ENCODE measurements at regions not wholly inside any gene's neighbourhood (a gene's known extent, or its start where the extent isn't known, plus 50 kb on each side); places are given as distances from the start of the nearest gene placed in this dataset.
"Not testable (repeated sequence)": the region's sequence is repeated elsewhere in the genome, so short reads cannot be mapped to it uniquely, and the experiment has no call there.

GRCh38 chrX:75638332-75638731, 115.5 kb upstream of the ZDHHC15 start:
- intact Hi-C loops (cut with DNase I), result no loop called here
- no peak for ATAC-seq

GRCh38 chrX:75625232-75625631, 102.4 kb upstream of the ZDHHC15 start:
- TF ChIP-seq CTCF (IDR thresholded peaks at IDR 0.05), result no peak
- no peak overlapping the region for H3K4me3 ChIP-seq
- H3K27me3 ChIP-seq, result no peaks in the 10 kb centered on the region
- no peaks in the 10 kb centered on the region for H3K4me1 ChIP-seq
- DNase-seq (no peak), ATAC-seq (no peak)
- no peaks in the 10 kb centered on the region for H3K36me3 ChIP-seq
- no peak overlapping the region for H3K27ac ChIP-seq
- peaks cover 0 to 2% of the 10 kb centered on the region in 2 donors for H3K9me3 ChIP-seq
- intact Hi-C loops (cut with DNase I), result no loop called here

More at GRCh38 chrX:75638332-75638731, 115.5 kb upstream of the ZDHHC15 start:
- H3K36me3 ChIP-seq, result no peaks in the 10 kb centered on the region
- no peak for TF ChIP-seq CTCF (IDR thresholded peaks at IDR 0.05)
- peaks cover 0 to 12% of the 10 kb centered on the region in 2 donors for H3K9me3 ChIP-seq
- no peaks in the 10 kb centered on the region for H3K4me1 ChIP-seq
- H3K4me3 ChIP-seq, result no peak overlapping the region
- H3K27ac ChIP-seq, result no peak overlapping the region
- DNase-seq, result no peak
- no peaks in the 10 kb centered on the region for H3K27me3 ChIP-seq

GRCh38 chrX:75623535-75623934, 100.7 kb upstream of the ZDHHC15 start:
- no peaks in the 10 kb centered on the region for H3K36me3 ChIP-seq
- H3K9me3 ChIP-seq, result peaks cover 0 to 2% of the 10 kb centered on the region in 2 donors
- no peaks in the 10 kb centered on the region for H3K4me1 ChIP-seq
- no peak overlapping the region for H3K27ac ChIP-seq
- no peak for DNase-seq
- no peak for TF ChIP-seq CTCF (IDR thresholded peaks at IDR 0.05)
- H3K27me3 ChIP-seq, result no peaks in the 10 kb centered on the region
- ATAC-seq, result no peak
- intact Hi-C loops (cut with DNase I), result no loop called here
- H3K4me3 ChIP-seq, result no peak overlapping the region

- H3K27me3 ChIP-seq, result no peaks in the 10 kb centered on the region
- H3K4me3 ChIP-seq, result no peak overlapping the region
- H3K27ac ChIP-seq, result no peak overlapping the region
- DNase-seq, result no peak
- no peaks in the 10 kb centered on the region for H3K4me1 ChIP-seq
- TF ChIP-seq CTCF (IDR thresholded peaks at IDR 0.05), result no peak
- no peaks in the 10 kb centered on the region for H3K36me3 ChIP-seq
- no peaks in the 10 kb centered on the region for H3K9me3 ChIP-seq
- intact Hi-C loops (cut with DNase I), result no loop called here
- no peak for ATAC-seq
These were observed 86.6 kb upstream of the ZDHHC15 start for GRCh38 chrX:75609406-75609805.

GRCh38 chrX:75603833-75604232, 81.0 kb upstream of the ZDHHC15 start:
- peak; percentile 41 to 50 for TF ChIP-seq CTCF (IDR thresholded peaks at IDR 0.05)
- DNase-seq, result peak in 2 of 4 donors; percentile 19 to 24
- no peaks in the 10 kb centered on the region for H3K36me3 ChIP-seq
- ATAC-seq, result peak; percentile 82
- no peak overlapping the region for H3K4me3 ChIP-seq
- no peaks in the 10 kb centered on the region for H3K4me1 ChIP-seq
- intact Hi-C loops (cut with DNase I), result no loop called here
- H3K9me3 ChIP-seq, result no peaks in the 10 kb centered on the region
- no peaks in the 10 kb centered on the region for H3K27me3 ChIP-seq
- no peak overlapping the region for H3K27ac ChIP-seq

GRCh38 chrX:75602022-75602421, 79.2 kb upstream of the ZDHHC15 start:
- H3K4me3 ChIP-seq; DNase-seq; H3K4me1 ChIP-seq; H3K36me3 ChIP-seq; H3K27ac ChIP-seq; intact Hi-C loops (cut with DNase I); ATAC-seq; H3K9me3 ChIP-seq; H3K27me3 ChIP-seq: not testable (repeated sequence)
